ENCODE measurements at regions not wholly inside any gene's neighbourhood (a gene's known extent, or its start where the extent isn't known, plus 50 kb on each side); places are given as distances from the start of the nearest gene placed in this dataset.

GRCh38 chr6:78199044-78199443, 546.2 kb downstream of the MEI4 start:
- no peak for TF ChIP-seq ZNF830 (tag by site-specific recombination; IDR thresholded peaks at IDR 0.05; ENCODE audit: low read depth)
- TF ChIP-seq ZNF670 (tag by site-specific recombination; IDR thresholded peaks at IDR 0.05; ENCODE audit: low read depth): no peak
- no peak for TF ChIP-seq ZNF266 (tag by site-specific recombination; IDR thresholded peaks at IDR 0.05; ENCODE audit: low read depth)
- no peak for TF ChIP-seq ZNF121 (tag by site-specific recombination; IDR thresholded peaks at IDR 0.05)
- no peak for TF ChIP-seq CTCF (tag by site-specific recombination; IDR thresholded peaks at IDR 0.05)
- TF ChIP-seq ZNF639 (tag by site-specific recombination; IDR thresholded peaks at IDR 0.05): no peak
- no peak for TF ChIP-seq ZSCAN30 (tag by site-specific recombination; IDR thresholded peaks at IDR 0.05)
- no peak for TF ChIP-seq ZNF112 (tag by site-specific recombination; IDR thresholded peaks at IDR 0.05)
- no peak for TF ChIP-seq ZNF133 (tag by site-specific recombination; IDR thresholded peaks at IDR 0.05)

Measured in HEK293 (cell line).